A673 (cell line): ENCODE measurements at regions not wholly inside any gene's neighbourhood (a gene's known extent, or its start where the extent isn't known, plus 50 kb on each side); places are given as distances from the start of the nearest gene placed in this dataset.

Source experiments
- EZH2 ChIP-seq: fragments of 200-600 bp; sonication (generic); IDR thresholded peaks from 2 replicates; pipeline ENCODE4 v1.6.1; 2017; ENCODE audit warnings: borderline replicate concordance, low read depth, mild to moderate bottlenecking, mixed read lengths, antibody characterized with exemption, low read length; ENCODE audit not compliant: poor library complexity, severe bottlenecking
- TF ChIP-seq, protein P1 (sequence below): fragments of 300-800, 200-600 bp; sonication (generic); conservative IDR thresholded peaks from 2 replicates; pipeline ENCODE4 v1.5.1; 2017; ENCODE audit warnings: low read depth, mild to moderate bottlenecking, antibody characterized with exemption, low read length, moderate library complexity, mixed read lengths

DNA sequence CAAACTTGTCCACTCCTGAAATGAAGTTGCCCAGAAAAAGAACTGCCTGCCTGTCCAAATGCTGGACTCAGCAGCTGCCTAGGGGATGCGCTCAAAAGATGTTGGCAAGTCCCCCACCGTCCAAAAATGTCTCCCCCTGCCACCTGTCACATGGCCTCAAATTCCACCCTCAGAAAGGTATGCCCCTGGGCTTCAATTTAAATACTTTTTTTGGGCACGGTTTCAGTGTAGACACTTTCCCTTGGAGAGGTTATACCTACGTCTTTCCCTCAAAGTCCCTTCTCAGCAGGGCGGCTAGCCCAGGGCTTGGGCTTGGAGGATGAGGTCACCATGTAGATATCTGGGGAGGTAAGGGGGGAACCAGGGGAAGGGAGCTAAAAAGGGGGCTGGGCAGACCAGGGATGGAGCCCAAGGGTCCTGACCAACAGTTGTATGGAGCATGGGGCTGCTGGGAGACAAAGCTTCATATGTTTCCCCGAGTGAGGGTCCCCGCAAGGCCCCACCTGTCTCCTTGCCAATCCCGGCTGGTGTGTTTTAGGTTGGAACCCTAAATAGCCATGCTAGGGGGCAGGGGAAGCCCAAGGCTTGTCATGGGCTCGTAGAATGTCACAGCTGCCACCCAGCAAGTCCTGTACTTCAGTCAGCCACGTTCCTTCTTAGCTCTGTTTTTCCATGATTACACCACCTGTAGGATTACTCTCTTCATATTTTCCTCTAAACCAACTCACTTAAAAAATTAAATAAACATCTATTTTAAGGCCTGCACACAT is 131.2 kb upstream of the TBX3 start:
- no peak for TF ChIP-seq EZH2
- TF ChIP-seq, protein P1, sequence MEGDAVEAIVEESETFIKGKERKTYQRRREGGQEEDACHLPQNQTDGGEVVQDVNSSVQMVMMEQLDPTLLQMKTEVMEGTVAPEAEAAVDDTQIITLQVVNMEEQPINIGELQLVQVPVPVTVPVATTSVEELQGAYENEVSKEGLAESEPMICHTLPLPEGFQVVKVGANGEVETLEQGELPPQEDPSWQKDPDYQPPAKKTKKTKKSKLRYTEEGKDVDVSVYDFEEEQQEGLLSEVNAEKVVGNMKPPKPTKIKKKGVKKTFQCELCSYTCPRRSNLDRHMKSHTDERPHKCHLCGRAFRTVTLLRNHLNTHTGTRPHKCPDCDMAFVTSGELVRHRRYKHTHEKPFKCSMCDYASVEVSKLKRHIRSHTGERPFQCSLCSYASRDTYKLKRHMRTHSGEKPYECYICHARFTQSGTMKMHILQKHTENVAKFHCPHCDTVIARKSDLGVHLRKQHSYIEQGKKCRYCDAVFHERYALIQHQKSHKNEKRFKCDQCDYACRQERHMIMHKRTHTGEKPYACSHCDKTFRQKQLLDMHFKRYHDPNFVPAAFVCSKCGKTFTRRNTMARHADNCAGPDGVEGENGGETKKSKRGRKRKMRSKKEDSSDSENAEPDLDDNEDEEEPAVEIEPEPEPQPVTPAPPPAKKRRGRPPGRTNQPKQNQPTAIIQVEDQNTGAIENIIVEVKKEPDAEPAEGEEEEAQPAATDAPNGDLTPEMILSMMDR: no peak
